Glutamatergic neuron (in vitro differentiated cells): ENCODE measurements at regions not wholly inside any gene's neighbourhood (a gene's known extent, or its start where the extent isn't known, plus 50 kb on each side); places are given as distances from the start of the nearest gene placed in this dataset.

Experiments
- DNase-seq: peaks from one replicate; pipeline ENCODE4 v3.0.0; 2022
- H3K27ac Mint-ChIP-seq: one replicate; pipeline ENCODE4 v1.8.0; 2020; ENCODE audit warnings: mild to moderate bottlenecking, mixed read lengths, inconsistent platforms; ENCODE audit not compliant: unreplicated experiment
- H3K27me3 Mint-ChIP-seq: one replicate; pipeline ENCODE4 v1.8.0; 2020; ENCODE audit warnings: mild to moderate bottlenecking, moderate library complexity, mixed read lengths, inconsistent platforms; ENCODE audit not compliant: unreplicated experiment
- H3K36me3 Mint-ChIP-seq: one replicate; pipeline ENCODE4 v1.8.0; 2020; ENCODE audit warnings: mild to moderate bottlenecking, mixed read lengths, inconsistent platforms; ENCODE audit not compliant: unreplicated experiment
- H3K4me1 Mint-ChIP-seq: one replicate; pipeline ENCODE4 v1.8.0; 2020; ENCODE audit warnings: mild to moderate bottlenecking, low read depth, mixed read lengths, inconsistent platforms; ENCODE audit not compliant: unreplicated experiment
- H3K4me3 Mint-ChIP-seq: one replicate; pipeline ENCODE4 v1.8.0; 2020; ENCODE audit warnings: mild to moderate bottlenecking, mixed read lengths, inconsistent platforms; ENCODE audit not compliant: unreplicated experiment
- H3K9me3 Mint-ChIP-seq: one replicate; pipeline ENCODE4 v1.8.0; 2020; ENCODE audit warnings: mild to moderate bottlenecking, moderate library complexity, mixed read lengths, inconsistent platforms; ENCODE audit not compliant: unreplicated experiment
- TF ChIP-seq, protein P1 (sequence below): fragments of 200-600 bp; sonication (generic); IDR thresholded peaks from one replicate; pipeline ENCODE4 v1.5.0; 2021; ENCODE audit not compliant: partially characterized antibody, unreplicated experiment

DNA sequence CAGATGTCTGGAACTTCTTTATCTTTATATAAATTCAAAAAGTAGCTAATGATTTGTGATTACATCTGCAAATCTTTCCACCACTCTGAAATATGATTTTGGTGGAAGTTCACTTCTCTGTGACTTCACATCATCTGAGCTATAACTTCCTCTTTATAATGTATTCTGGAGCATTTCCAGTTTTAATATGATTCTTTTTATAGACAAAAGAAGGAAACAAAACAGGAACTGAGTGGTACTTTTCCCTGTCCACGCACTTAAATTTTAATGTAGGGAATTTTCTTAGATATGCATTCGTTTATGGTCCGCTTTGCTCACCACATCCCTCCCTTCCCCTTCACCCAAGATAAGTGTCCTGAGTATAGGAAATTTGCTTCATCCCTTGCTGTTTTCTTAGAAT lies 333.5 kb downstream of the CHSY3 start:
- TF ChIP-seq, protein P1, sequence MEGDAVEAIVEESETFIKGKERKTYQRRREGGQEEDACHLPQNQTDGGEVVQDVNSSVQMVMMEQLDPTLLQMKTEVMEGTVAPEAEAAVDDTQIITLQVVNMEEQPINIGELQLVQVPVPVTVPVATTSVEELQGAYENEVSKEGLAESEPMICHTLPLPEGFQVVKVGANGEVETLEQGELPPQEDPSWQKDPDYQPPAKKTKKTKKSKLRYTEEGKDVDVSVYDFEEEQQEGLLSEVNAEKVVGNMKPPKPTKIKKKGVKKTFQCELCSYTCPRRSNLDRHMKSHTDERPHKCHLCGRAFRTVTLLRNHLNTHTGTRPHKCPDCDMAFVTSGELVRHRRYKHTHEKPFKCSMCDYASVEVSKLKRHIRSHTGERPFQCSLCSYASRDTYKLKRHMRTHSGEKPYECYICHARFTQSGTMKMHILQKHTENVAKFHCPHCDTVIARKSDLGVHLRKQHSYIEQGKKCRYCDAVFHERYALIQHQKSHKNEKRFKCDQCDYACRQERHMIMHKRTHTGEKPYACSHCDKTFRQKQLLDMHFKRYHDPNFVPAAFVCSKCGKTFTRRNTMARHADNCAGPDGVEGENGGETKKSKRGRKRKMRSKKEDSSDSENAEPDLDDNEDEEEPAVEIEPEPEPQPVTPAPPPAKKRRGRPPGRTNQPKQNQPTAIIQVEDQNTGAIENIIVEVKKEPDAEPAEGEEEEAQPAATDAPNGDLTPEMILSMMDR: no peak
- Mint-ChIP-seq H3K9me3 (no peaks in the 10 kb centered on the region), H3K4me3 (no peak overlapping the region), H3K4me1 (no peaks in the 10 kb centered on the region), H3K27me3 (no peaks in the 10 kb centered on the region), H3K27ac (no peak overlapping the region), H3K36me3 (no peaks in the 10 kb centered on the region)
- no peak for DNase-seq
